Coronary artery (tissue), 2 donors: ENCODE measurements at regions not wholly inside any gene's neighbourhood (a gene's known extent, or its start where the extent isn't known, plus 50 kb on each side); places are given as distances from the start of the nearest gene placed in this dataset.

Experiments
- DNase-seq: peaks from one replicate; pipeline ENCODE4 v3.0.0-alpha.2; 2017; ENCODE audit warnings: low spot score
- H3K27ac ChIP-seq, 2 donors: fragments of 200-600 bp; sonication (generic); one replicate each; pipeline ENCODE4 v1.5.1; 2016 to 2019
- H3K4me3 ChIP-seq: fragments of 200-600 bp; sonication (generic); 2 replicates; pipeline ENCODE4 v1.5.1; 2016; ENCODE audit warnings: mild to moderate bottlenecking, moderate library complexity
- TF ChIP-seq, protein P1 (sequence below): fragments of 200-600 bp; sonication (generic); IDR thresholded peaks from one replicate; pipeline ENCODE4 v1.5.1; 2019; ENCODE audit warnings: antibody characterized with exemption

DNA sequence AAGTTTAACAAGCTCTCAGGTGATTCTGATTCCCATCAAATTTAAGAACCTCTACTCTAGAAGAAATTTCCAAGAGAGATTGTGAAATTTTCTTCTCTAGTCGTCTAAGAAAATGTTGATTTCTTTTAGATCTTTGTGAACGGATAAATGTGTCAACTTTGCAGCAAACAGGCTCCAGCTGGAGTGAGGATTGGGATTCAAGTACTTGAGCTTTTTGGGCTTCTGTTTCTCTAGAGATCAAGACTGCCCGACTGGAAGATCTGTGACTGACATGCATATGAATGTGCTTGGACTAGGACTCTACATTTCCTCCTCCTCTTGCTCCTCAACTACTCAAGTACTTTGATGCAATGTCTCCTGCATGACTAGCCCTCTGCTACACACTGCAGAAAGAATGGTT, 388.3 kb downstream of the TMEM38B start:
- Histone ChIP-seq H3K4me3 (no peak overlapping the region), H3K27ac (no peak overlapping the region)
- TF ChIP-seq, protein P1, sequence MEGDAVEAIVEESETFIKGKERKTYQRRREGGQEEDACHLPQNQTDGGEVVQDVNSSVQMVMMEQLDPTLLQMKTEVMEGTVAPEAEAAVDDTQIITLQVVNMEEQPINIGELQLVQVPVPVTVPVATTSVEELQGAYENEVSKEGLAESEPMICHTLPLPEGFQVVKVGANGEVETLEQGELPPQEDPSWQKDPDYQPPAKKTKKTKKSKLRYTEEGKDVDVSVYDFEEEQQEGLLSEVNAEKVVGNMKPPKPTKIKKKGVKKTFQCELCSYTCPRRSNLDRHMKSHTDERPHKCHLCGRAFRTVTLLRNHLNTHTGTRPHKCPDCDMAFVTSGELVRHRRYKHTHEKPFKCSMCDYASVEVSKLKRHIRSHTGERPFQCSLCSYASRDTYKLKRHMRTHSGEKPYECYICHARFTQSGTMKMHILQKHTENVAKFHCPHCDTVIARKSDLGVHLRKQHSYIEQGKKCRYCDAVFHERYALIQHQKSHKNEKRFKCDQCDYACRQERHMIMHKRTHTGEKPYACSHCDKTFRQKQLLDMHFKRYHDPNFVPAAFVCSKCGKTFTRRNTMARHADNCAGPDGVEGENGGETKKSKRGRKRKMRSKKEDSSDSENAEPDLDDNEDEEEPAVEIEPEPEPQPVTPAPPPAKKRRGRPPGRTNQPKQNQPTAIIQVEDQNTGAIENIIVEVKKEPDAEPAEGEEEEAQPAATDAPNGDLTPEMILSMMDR: no peak
- no peak for DNase-seq

DNA sequence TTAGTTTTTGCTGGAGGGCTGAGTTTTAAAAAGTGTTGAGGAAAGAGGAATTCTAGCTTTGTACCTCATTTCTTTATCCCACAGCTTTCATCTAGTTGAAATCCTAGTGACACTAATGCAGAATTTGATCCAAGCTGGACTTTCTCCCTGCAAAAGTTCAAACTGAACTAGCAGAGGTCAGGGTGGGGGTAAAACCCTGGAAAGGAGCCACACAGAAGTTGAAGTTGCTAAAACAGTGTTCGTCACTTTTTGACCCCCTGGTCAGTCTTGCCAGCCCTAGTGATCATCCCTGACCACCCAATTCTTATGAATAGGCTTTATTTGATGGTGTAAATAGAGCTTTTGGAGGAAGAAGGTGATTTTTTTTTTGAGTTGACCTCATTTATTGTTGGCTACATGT, 390.4 kb downstream of the TMEM38B start:
- TF ChIP-seq, protein P1: no peak
- no peak for DNase-seq
- Histone ChIP-seq H3K4me3 (no peak overlapping the region), H3K27ac (no peak overlapping the region)

DNA sequence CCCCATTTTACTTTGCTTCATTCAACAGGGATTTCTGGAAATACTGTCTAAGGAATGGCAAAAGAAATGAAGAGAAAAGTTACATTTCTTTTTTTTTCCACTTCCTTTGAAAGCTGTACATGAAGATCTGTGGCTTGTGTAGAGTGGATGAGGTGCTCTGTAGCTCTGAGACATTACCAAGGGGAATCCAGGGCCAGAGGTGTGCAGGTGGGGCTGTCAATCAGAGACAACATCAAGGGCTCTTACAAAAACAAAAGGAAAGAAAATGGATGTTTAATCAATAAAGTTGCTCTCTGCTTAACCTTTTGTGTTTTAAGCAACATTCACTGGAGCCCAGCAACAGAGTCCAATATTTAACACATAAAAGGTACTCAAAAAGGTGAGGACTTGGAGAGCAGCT, 391.1 kb downstream of the TMEM38B start:
- DNase-seq: no peak
- H3K4me3 ChIP-seq: no peak overlapping the region
- H3K27ac ChIP-seq: no peak overlapping the region
- TF ChIP-seq, protein P1: no peak

DNA sequence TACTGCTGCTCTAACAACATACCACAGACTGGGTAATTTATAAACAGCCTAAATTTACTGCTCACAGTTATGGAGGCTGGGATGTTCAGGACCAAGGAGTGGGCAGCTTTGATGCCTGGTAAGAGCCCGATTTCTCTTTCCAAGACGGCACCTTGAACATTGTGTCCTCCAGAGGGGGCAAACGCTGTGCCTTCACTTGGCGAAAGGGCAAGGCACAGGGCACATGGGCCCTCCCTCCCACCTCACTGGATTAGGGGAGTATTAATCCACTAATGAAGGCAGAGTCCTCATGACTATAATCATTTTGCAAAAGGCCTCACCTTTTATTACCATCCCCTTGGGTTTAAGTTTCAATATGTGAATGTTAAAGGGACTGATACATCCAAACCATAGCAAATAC, 397.7 kb downstream of the TMEM38B start:
- no peak overlapping the region for H3K4me3 ChIP-seq
- no peak for DNase-seq
- H3K27ac ChIP-seq: no peak overlapping the region
- TF ChIP-seq, protein P1: no peak

DNA sequence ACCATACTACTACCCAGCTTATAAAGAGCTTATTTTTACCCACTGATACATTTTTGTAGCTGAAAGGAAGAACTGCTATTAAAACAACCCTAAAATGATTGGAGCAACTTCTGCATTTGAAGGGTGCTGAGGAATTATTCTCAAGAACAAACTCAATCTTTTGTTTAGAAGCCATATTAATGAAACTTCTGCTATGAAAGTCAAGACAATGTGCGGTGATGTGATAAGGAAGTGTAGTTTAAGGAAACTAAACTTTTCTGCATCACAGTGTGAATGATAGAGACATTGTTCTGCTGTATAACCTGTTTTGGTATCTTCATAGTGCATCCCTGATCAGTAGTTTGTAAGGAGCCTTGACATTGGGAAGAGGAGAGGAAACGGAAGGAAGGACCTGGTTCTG, 408.5 kb downstream of the TMEM38B start:
- DNase-seq: no peak
- TF ChIP-seq, protein P1: no peak
- Histone ChIP-seq H3K4me3 (no peak overlapping the region), H3K27ac (no peak overlapping the region)

DNA sequence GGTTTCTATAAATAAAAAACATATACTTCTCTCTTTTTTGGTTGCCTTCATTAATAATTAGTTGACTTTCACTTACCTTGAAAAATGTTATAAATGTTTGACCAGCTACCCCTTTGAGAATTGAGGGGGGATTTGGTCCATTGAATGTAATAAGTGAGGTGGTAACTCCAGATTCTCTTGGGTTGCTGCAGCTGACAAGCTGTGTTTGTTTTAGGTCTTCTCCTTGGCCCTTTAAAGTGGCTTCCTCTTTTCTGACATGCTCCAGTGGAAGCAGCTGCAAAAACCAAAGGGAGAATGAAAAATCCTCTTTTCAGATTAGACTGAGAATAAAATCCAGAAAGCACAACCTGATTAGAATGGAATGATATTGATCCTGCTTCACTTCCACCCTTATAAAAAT, 410.5 kb downstream of the TMEM38B start:
- H3K27ac ChIP-seq: no peak overlapping the region
- no peak overlapping the region for H3K4me3 ChIP-seq
- TF ChIP-seq, protein P1: no peak
- no peak for DNase-seq

DNA sequence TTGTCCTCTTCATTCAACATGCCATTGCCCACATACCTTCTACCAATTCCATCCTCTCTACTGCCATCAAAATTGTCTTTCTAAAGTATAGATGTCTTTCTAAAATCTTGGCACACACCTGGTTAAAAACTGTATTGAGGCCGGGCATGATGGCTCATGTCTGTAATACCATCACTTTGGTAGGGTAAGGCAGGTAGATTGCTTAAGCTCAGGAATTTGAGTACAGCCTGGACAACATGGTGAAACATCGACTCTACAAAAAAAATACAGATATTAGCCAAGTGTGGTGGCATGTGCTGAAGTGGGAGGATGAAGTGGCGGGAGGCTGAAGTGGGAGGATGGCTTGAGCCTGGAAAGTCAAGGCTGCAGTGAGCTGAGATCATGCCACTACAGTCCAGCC, 412.1 kb downstream of the TMEM38B start:
- DNase-seq: no peak
- TF ChIP-seq, protein P1: no peak
- no peak overlapping the region for H3K27ac ChIP-seq
- H3K4me3 ChIP-seq: no peak overlapping the region
